ENCODE measurements at regions not wholly inside any gene's neighbourhood (a gene's known extent, or its start where the extent isn't known, plus 50 kb on each side); places are given as distances from the start of the nearest gene placed in this dataset.

- POLR2A ChIA-PET, result no interaction called here
- CTCF ChIA-PET, result no interaction called here
Measured at GRCh38 chr13:59444210-59444857, 719.4 kb downstream of the DIAPH3 start.

GRCh38 chr13:59445812-59446211, 717.9 kb downstream of the DIAPH3 start:
- ChIA-PET CTCF (interaction anchor here (0.9 kb wide), 1 partner anchor 54 kb away, joined by 3 read pairs; no protein-coding TSS in a partner anchor), POLR2A (no interaction called here)
- Mint-ChIP-seq H3K27ac (no peak overlapping the region), H3K4me3 (no peak overlapping the region), H3K4me1 (ENCODE audit: low read depth) (peaks cover 6% of the 10 kb centered on the region), H3K36me3 (ENCODE audit: low read depth) (no peaks in the 10 kb centered on the region), H3K27me3 (peaks cover 3% of the 10 kb centered on the region), H3K9me3 (no peaks in the 10 kb centered on the region)
- DNase-seq (no peak), ATAC-seq (no peak)
- intact Hi-C loops (cut with micrococcal nuclease), result no loop called here
- TF ChIP-seq CTCF (IDR thresholded peaks at IDR 0.05), result no peak

More at GRCh38 chr13:59444210-59444857, 719.4 kb downstream of the DIAPH3 start:
- Mint-ChIP-seq H3K4me3 (no peak overlapping the region), H3K27me3 (peaks cover 3% of the 10 kb centered on the region), H3K9me3 (no peaks in the 10 kb centered on the region), H3K4me1 (ENCODE audit: low read depth) (peaks cover 7% of the 10 kb centered on the region), H3K36me3 (ENCODE audit: low read depth) (no peaks in the 10 kb centered on the region), H3K27ac (no peak overlapping the region)
- intact Hi-C loops (cut with micrococcal nuclease), result no loop called here
- ATAC-seq, result no peak
- DNase-seq, result no peak
- TF ChIP-seq CTCF (IDR thresholded peaks at IDR 0.05), result no peak

- Mint-ChIP-seq H3K9me3 (no peaks in the 10 kb centered on the region), H3K36me3 (ENCODE audit: low read depth) (no peaks in the 10 kb centered on the region), H3K27ac (no peak overlapping the region), H3K27me3 (peaks cover 3% of the 10 kb centered on the region), H3K4me1 (ENCODE audit: low read depth) (peaks cover under 1% of the 10 kb centered on the region), H3K4me3 (no peak overlapping the region)
- intact Hi-C loops (cut with micrococcal nuclease), result no loop called here
- no peak for TF ChIP-seq CTCF (IDR thresholded peaks at IDR 0.05)
- DNase-seq (no peak), ATAC-seq (no peak)
- ChIA-PET POLR2A (no interaction called here), CTCF (interaction anchor here (0.9 kb wide), 1 partner anchor 55 kb away, joined by 3 read pairs; no protein-coding TSS in a partner anchor)
Measured at GRCh38 chr13:59446391-59446790, 717.3 kb downstream of the DIAPH3 start.

- CTCF ChIA-PET, result no interaction called here
- POLR2A ChIA-PET, result no interaction called here
Measured at GRCh38 chr13:59447031-59447430, 716.7 kb downstream of the DIAPH3 start.

More at GRCh38 chr13:59447031-59447430, 716.7 kb downstream of the DIAPH3 start:
- H3K36me3 Mint-ChIP-seq (ENCODE audit: low read depth), result no peaks in the 10 kb centered on the region
- TF ChIP-seq CTCF (IDR thresholded peaks at IDR 0.05), result no peak
- intact Hi-C loops (cut with micrococcal nuclease), result no loop called here
- H3K27me3 Mint-ChIP-seq, result peaks cover 4% of the 10 kb centered on the region
- no peak overlapping the region for H3K27ac Mint-ChIP-seq
- no peaks in the 10 kb centered on the region for H3K9me3 Mint-ChIP-seq
- ATAC-seq (no peak), DNase-seq (no peak)
- no peak overlapping the region for H3K4me3 Mint-ChIP-seq
- H3K4me1 Mint-ChIP-seq (ENCODE audit: low read depth), result no peaks in the 10 kb centered on the region

Measured in activated CD8-positive, alpha-beta T cell treated with anti-CD3 and anti-CD28 coated beads for 36 hours (primary cell).